IPS-18a (cell line): ENCODE measurements at regions not wholly inside any gene's neighbourhood (a gene's known extent, or its start where the extent isn't known, plus 50 kb on each side); places are given as distances from the start of the nearest gene placed in this dataset.

ENCODE experiments used
- H3K27ac ChIP-seq: one replicate; pipeline ENCODE4 v1.5.1; 2013; ENCODE audit warnings: low read length
- H3K27me3 ChIP-seq: one replicate; pipeline ENCODE4 v1.6.1; 2013; ENCODE audit warnings: mild to moderate bottlenecking, low read length; ENCODE audit not compliant: control insufficient read depth, insufficient read depth
- H3K36me3 ChIP-seq: one replicate; pipeline ENCODE4 v1.6.1; 2013; ENCODE audit warnings: low read depth, low read length; ENCODE audit not compliant: control insufficient read depth
- H3K4me1 ChIP-seq: one replicate; pipeline ENCODE4 v1.6.1; 2013; ENCODE audit warnings: low read depth, low read length; ENCODE audit not compliant: control insufficient read depth
- H3K4me3 ChIP-seq: one replicate; pipeline ENCODE4 v1.5.1; 2013; ENCODE audit warnings: low read length
- H3K9ac ChIP-seq: one replicate; pipeline ENCODE4 v1.6.1; 2013; ENCODE audit warnings: mild to moderate bottlenecking, low read length, moderate library complexity
- H3K9me3 ChIP-seq: one replicate; pipeline ENCODE4 v1.6.1; 2013; ENCODE audit warnings: low read depth, low read length; ENCODE audit not compliant: control insufficient read depth

GRCh38 chr6:109922851-109923250, 55.3 kb upstream of the GPR6 start:
- Histone ChIP-seq H3K9ac (no peak overlapping the region), H3K36me3 (no peaks in the 10 kb centered on the region), H3K4me1 (no peaks in the 10 kb centered on the region), H3K9me3 (no peaks in the 10 kb centered on the region), H3K4me3 (no peak overlapping the region), H3K27ac (no peak overlapping the region), H3K27me3 (no peaks in the 10 kb centered on the region)

GRCh38 chr6:109925075-109925474, 53.0 kb upstream of the GPR6 start:
- Histone ChIP-seq H3K9ac (no peak overlapping the region), H3K36me3 (no peaks in the 10 kb centered on the region), H3K9me3 (no peaks in the 10 kb centered on the region), H3K4me1 (no peaks in the 10 kb centered on the region), H3K27ac (no peak overlapping the region), H3K27me3 (no peaks in the 10 kb centered on the region), H3K4me3 (no peak overlapping the region)

GRCh38 chr6:109927052-109927451, 51.1 kb upstream of the GPR6 start:
- no peak overlapping the region for H3K9ac ChIP-seq

More at GRCh38 chr6:109927052-109927451, 51.1 kb upstream of the GPR6 start:
- Histone ChIP-seq H3K27me3 (no peaks in the 10 kb centered on the region), H3K27ac (no peak overlapping the region), H3K9me3 (no peaks in the 10 kb centered on the region), H3K4me3 (no peak overlapping the region), H3K4me1 (no peaks in the 10 kb centered on the region), H3K36me3 (no peaks in the 10 kb centered on the region)
